ENCODE measurements at regions not wholly inside any gene's neighbourhood (a gene's known extent, or its start where the extent isn't known, plus 50 kb on each side); places are given as distances from the start of the nearest gene placed in this dataset.

- no peak overlapping the region for H2AFZ ChIP-seq (ENCODE audit: low read length)
- no peaks in the 10 kb centered on the region for H3K9me3 ChIP-seq (replicated peaks; ENCODE audit: insufficient read depth, low read length)
- no peaks in the 10 kb centered on the region for H3K36me3 ChIP-seq (replicated peaks; ENCODE audit: insufficient read depth, low read length)
- H3K27me3 ChIP-seq (replicated peaks; ENCODE audit: insufficient read depth, low read length), result no peaks in the 10 kb centered on the region
- H3K9ac ChIP-seq (ENCODE audit: low read length), result no peak overlapping the region
- H4K20me1 ChIP-seq (ENCODE audit: insufficient read depth, low read length), result no peaks in the 10 kb centered on the region
- H3K79me2 ChIP-seq (ENCODE audit: low read length), result no peaks in the 10 kb centered on the region
- DNase-seq, result no peak
- H3K4me1 ChIP-seq (ENCODE audit: low read length), result no peaks in the 10 kb centered on the region
- no peak overlapping the region for H3K4me3 ChIP-seq (ENCODE audit: low read length)
- no peak overlapping the region for H3K4me2 ChIP-seq (ENCODE audit: low read depth, low read length)
- H3K9me2 ChIP-seq (replicated peaks; ENCODE audit: insufficient read depth, low read length), result no peaks in the 10 kb centered on the region
- H3K27ac ChIP-seq (ENCODE audit: low read length), result no peak overlapping the region
- H3F3A ChIP-seq (ENCODE audit: insufficient read depth, low read length), result no peaks in the 10 kb centered on the region
- TF ChIP-seq CTCF (IDR thresholded peaks at IDR 0.05; ENCODE audit: low read length) (no peak), EZH2phosphoT487 (IDR thresholded peaks at IDR 0.05; ENCODE audit: low read length) (no peak), EZH2 (optimal IDR thresholded peaks at IDR 0.05; ENCODE audit: low read depth, low read length) (no peak)
These were observed 398.3 kb downstream of the TLE4 start for GRCh38 chr9:79970146-79970425.

DNA sequence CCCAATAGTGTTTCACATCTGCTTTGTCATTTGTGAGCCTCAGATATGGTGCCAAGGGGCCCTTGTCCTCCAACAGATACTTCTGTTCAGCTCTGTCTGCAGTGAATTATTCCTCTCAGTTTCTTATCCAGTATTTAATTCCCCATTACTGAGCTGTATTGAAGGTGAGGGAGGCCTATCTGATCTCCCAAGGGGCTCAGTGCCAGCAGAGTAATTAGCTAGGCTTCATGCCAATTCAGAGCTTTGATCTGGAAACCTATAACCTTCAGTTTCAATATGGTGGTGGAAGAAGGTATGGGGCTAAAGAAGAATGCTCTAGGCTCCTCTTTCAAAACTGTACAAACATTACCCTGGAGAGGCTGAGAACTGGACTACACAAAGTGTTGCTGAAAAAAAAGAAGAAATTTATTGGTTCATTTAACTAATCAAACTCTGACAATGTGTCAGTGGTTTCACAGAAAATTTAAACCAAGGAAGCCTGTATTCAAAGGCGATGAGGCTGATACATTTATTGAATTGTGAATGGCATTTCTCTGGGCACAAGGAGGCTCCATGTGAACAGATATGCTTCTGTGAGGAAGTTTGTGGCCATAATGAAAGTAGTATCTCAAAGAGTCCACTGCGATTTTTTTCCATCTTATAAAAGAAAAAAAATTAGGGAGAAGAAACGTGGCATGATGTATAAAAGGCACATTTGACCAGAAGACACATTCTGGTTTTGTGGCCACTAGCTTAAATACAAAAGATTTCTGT, 397.8 kb downstream of the TLE4 start:
- H3K27ac ChIP-seq (ENCODE audit: low read length), result no peak overlapping the region
- H3K9me2 ChIP-seq (replicated peaks; ENCODE audit: insufficient read depth, low read length), result no peaks in the 10 kb centered on the region
- no peaks in the 10 kb centered on the region for H4K20me1 ChIP-seq (ENCODE audit: insufficient read depth, low read length)
- no peaks in the 10 kb centered on the region for H3K79me2 ChIP-seq (ENCODE audit: low read length)
- H3K4me3 ChIP-seq (ENCODE audit: low read length), result no peak overlapping the region
- no peak overlapping the region for H3K4me2 ChIP-seq (ENCODE audit: low read depth, low read length)
- no peaks in the 10 kb centered on the region for H3K27me3 ChIP-seq (replicated peaks; ENCODE audit: insufficient read depth, low read length)
- H2AFZ ChIP-seq (ENCODE audit: low read length), result no peak overlapping the region
- H3K9ac ChIP-seq (ENCODE audit: low read length), result no peak overlapping the region
- DNase-seq, result no peak
- TF ChIP-seq CTCF (IDR thresholded peaks at IDR 0.05; ENCODE audit: low read length), result no peak
- H3K4me1 ChIP-seq (ENCODE audit: low read length), result no peaks in the 10 kb centered on the region
- no peaks in the 10 kb centered on the region for H3F3A ChIP-seq (ENCODE audit: insufficient read depth, low read length)
- H3K9me3 ChIP-seq (replicated peaks; ENCODE audit: insufficient read depth, low read length), result no peaks in the 10 kb centered on the region
- no peaks in the 10 kb centered on the region for H3K36me3 ChIP-seq (replicated peaks; ENCODE audit: insufficient read depth, low read length)

DNA sequence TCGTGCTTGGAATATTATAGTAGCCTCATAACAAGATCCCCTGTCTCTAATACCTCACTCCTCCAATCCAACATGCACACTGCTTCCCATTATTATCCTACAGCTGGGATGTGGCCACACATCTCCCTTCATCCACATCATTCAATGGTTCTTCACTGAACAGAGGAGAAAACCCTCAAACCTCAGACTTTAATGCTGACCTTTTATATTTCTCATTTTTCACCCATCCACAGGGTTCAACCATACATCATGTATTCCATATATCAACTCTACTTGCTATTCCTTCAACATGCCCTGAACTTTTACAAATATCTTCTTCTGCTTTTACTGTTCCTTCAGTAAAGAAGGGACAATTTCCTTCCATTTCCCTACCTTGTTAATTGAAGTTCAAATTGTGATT, 396.8 kb downstream of the TLE4 start:
- H3K79me2 ChIP-seq (ENCODE audit: low read length), result no peaks in the 10 kb centered on the region

More for the DNA sequence above, 396.8 kb downstream of the TLE4 start:
- no peaks in the 10 kb centered on the region for H3K9me3 ChIP-seq (replicated peaks; ENCODE audit: insufficient read depth, low read length)
- H3K27ac ChIP-seq (ENCODE audit: low read length), result no peak overlapping the region
- H4K20me1 ChIP-seq (ENCODE audit: insufficient read depth, low read length), result no peaks in the 10 kb centered on the region
- no peak overlapping the region for H3K4me3 ChIP-seq (ENCODE audit: low read length)
- no peaks in the 10 kb centered on the region for H3K36me3 ChIP-seq (replicated peaks; ENCODE audit: insufficient read depth, low read length)
- H3K9me2 ChIP-seq (replicated peaks; ENCODE audit: insufficient read depth, low read length), result no peaks in the 10 kb centered on the region
- no peak overlapping the region for H2AFZ ChIP-seq (ENCODE audit: low read length)
- no peaks in the 10 kb centered on the region for H3K4me1 ChIP-seq (ENCODE audit: low read length)
- no peaks in the 10 kb centered on the region for H3K27me3 ChIP-seq (replicated peaks; ENCODE audit: insufficient read depth, low read length)
- H3F3A ChIP-seq (ENCODE audit: insufficient read depth, low read length), result no peaks in the 10 kb centered on the region
- TF ChIP-seq CTCF (IDR thresholded peaks at IDR 0.05; ENCODE audit: low read length) (no peak), EZH2 (optimal IDR thresholded peaks at IDR 0.05; ENCODE audit: low read depth, low read length) (no peak), EZH2phosphoT487 (IDR thresholded peaks at IDR 0.05; ENCODE audit: low read length) (no peak)
- no peak overlapping the region for H3K9ac ChIP-seq (ENCODE audit: low read length)
- H3K4me2 ChIP-seq (ENCODE audit: low read depth, low read length), result no peak overlapping the region
- no peak for DNase-seq
